Activated CD4-positive, CD25-positive, alpha-beta regulatory T cell treated with anti-CD3 and anti-CD28 coated beads, Interleukin-2, amount 50 U/mL, for 24 hours (primary cell): ENCODE measurements at regions not wholly inside any gene's neighbourhood (a gene's known extent, or its start where the extent isn't known, plus 50 kb on each side); places are given as distances from the start of the nearest gene placed in this dataset.
"Not testable (repeated sequence)": the region's sequence is repeated elsewhere in the genome, so short reads cannot be mapped to it uniquely, and the experiment has no call there.

Experiments used
- ATAC-seq, 2 donors: fragments of 150-1000 bp; cut with Tn5 transposase; one replicate each; pipeline ENCODE4 v1.10.0; 2021; ENCODE audit warnings: mild to moderate bottlenecking in 1 of 2, moderate library complexity in 1 of 2

- peak; percentile 82 to 89 for ATAC-seq
Observed at GRCh38 chr7:104956753-104957450, 57.1 kb upstream of the KMT2E start.

GRCh38 chr7:104958371-104958865 lies 55.6 kb upstream of the KMT2E start:
- no peak for ATAC-seq

GRCh38 chr7:104959483-104959882 lies 54.5 kb upstream of the KMT2E start:
- ATAC-seq: not testable (repeated sequence)

DNA sequence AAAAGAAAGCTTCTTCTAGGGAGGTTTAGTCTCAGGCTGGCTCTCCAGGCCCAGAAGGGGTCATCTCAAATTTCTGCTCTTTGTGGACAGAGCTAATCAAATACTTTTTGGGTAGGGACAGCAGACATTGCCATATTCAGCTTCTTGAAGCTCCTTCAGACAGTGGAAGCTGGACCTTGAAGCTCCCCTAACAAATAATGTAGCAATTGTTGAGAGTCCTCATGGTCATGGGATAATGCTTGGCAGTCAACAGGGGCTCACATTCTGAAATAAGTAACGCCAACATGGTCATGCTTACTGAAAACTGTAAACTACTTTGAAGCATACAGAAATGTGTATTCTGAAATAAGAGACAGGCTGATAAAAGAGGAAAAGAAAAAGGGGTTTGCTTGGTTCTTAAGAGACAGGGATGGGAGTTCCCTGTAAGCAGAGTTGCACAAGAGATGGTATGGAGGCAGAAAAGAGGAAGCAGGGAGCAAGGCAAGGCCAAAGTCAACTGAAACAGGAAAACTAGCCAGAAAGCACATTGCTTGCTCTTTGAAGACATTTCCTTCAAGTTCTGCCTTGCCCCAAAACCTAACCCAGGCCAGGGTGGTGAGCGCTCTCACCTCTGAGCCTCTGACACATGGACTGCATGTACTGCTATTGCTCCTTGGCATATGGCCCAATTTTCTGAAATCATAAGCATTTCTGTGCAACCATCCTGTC lies 53.1 kb upstream of the KMT2E start:
- ATAC-seq: no peak

- ATAC-seq: no peak
Observed at GRCh38 chr7:104961821-104962220, 52.2 kb upstream of the KMT2E start.

GRCh38 chr7:104962781-104963180 lies 51.2 kb upstream of the KMT2E start:
- ATAC-seq: peak in 1 of 2 donors; percentile 63

- no peak for ATAC-seq
Observed at GRCh38 chr7:104963378-104963990, 50.5 kb upstream of the KMT2E start.

GRCh38 chr7:104963991-104964385 lies 50.0 kb upstream of the KMT2E start:
- no peak for ATAC-seq
